MM.1S (cell line): ENCODE measurements at regions not wholly inside any gene's neighbourhood (a gene's known extent, or its start where the extent isn't known, plus 50 kb on each side); places are given as distances from the start of the nearest gene placed in this dataset.
"Not testable (repeated sequence)": the region's sequence is repeated elsewhere in the genome, so short reads cannot be mapped to it uniquely, and the experiment has no call there.

ENCODE experiments used
- DNase-seq: peaks from one replicate; pipeline ENCODE4 v3.0.0-alpha.2; 2015
- H2AFZ ChIP-seq: fragments of 300-600 bp; sonication (generic); 2 replicates; pipeline ENCODE4 v1.6.0; 2016; ENCODE audit warnings: antibody characterized with exemption, low read length
- H3F3A ChIP-seq: fragments of 300-600 bp; sonication (generic); 2 replicates; pipeline ENCODE4 v1.6.1; 2016; ENCODE audit warnings: mild to moderate bottlenecking, antibody characterized with exemption, low read length, moderate library complexity, mixed read lengths; ENCODE audit not compliant: insufficient read depth
- H3K27ac ChIP-seq: fragments of 300-600 bp; sonication (generic); 2 replicates; pipeline ENCODE4 v1.5.1; 2016; ENCODE audit warnings: mild to moderate bottlenecking, low read length
- H3K27me3 ChIP-seq: fragments of 300-600 bp; sonication (generic); replicated peaks from 2 replicates; pipeline ENCODE4 v1.6.0; 2016; ENCODE audit warnings: low read length; ENCODE audit not compliant: insufficient read depth
- H3K36me3 ChIP-seq: fragments of 300-600 bp; sonication (generic); replicated peaks from 2 replicates; pipeline ENCODE4 v1.6.1; 2016; ENCODE audit warnings: mild to moderate bottlenecking, low read length, mixed read lengths; ENCODE audit not compliant: insufficient read depth
- H3K4me1 ChIP-seq: fragments of 300-600 bp; sonication (generic); 2 replicates; pipeline ENCODE4 v1.6.1; 2016; ENCODE audit warnings: low read length, mixed read lengths
- H3K4me2 ChIP-seq: fragments of 300-600 bp; sonication (generic); 2 replicates; pipeline ENCODE4 v1.6.0; 2016; ENCODE audit warnings: low read depth, low read length
- H3K4me3 ChIP-seq: fragments of 300-600 bp; sonication (generic); 2 replicates; pipeline ENCODE4 v1.5.1; 2016; ENCODE audit warnings: low read length, mixed read lengths
- H3K79me2 ChIP-seq: fragments of 300-600 bp; sonication (generic); 2 replicates; pipeline ENCODE4 v1.6.1; 2016; ENCODE audit warnings: mixed run types, low read length, mixed read lengths
- H3K9ac ChIP-seq: fragments of 300-600 bp; sonication (generic); 2 replicates; pipeline ENCODE4 v1.6.1; 2016; ENCODE audit warnings: low read length, mixed read lengths
- H3K9me2 ChIP-seq: fragments of 300-600 bp; sonication (generic); replicated peaks from 2 replicates; pipeline ENCODE4 v1.6.1; 2016; ENCODE audit warnings: mild to moderate bottlenecking, low read length, mixed read lengths; ENCODE audit not compliant: insufficient read depth
- H3K9me3 ChIP-seq: fragments of 300-600 bp; sonication (generic); replicated peaks from 2 replicates; pipeline ENCODE4 v1.6.1; 2016; ENCODE audit warnings: mild to moderate bottlenecking, low read length, mixed read lengths; ENCODE audit not compliant: insufficient read depth
- H4K20me1 ChIP-seq: fragments of 300-600 bp; sonication (generic); 2 replicates; pipeline ENCODE4 v1.6.1; 2016; ENCODE audit warnings: mild to moderate bottlenecking, low read length, moderate library complexity, mixed read lengths; ENCODE audit not compliant: insufficient read depth

DNA sequence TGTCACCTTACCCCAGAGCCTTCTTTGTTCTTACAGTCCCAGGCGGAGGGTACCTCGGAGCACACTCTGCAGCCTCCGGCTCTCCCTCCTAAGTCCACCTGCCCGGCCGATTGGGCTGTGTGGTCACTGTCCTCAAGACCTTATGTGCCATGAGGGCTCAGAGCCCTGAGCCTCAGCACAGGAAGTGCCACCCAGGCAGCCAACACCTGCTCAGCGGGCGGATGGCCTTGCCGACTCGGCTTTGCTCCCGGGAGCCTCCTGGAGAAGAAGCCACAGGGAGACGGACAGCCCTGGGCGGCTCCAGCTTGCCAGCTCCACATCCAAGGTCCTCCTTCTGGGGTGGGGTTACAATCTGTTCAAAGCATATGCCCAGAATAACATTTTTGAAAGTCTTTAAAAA is 4439.2 kb upstream of the TPTE start:
- H3K27ac ChIP-seq, H3K79me2 ChIP-seq, H3K9ac ChIP-seq, H3K4me3 ChIP-seq, H3K27me3 ChIP-seq, H3K4me1 ChIP-seq, H2AFZ ChIP-seq, H3K36me3 ChIP-seq, H3F3A ChIP-seq, H3K4me2 ChIP-seq, H4K20me1 ChIP-seq, H3K9me3 ChIP-seq, DNase-seq, H3K9me2 ChIP-seq: not testable (repeated sequence)

- not testable (repeated sequence) for H3K79me2 ChIP-seq, H3K9me3 ChIP-seq, H3K36me3 ChIP-seq, H3K9ac ChIP-seq, H2AFZ ChIP-seq, H3K27ac ChIP-seq, H3F3A ChIP-seq, H3K9me2 ChIP-seq, H3K4me1 ChIP-seq, DNase-seq, H4K20me1 ChIP-seq, H3K27me3 ChIP-seq, H3K4me2 ChIP-seq, H3K4me3 ChIP-seq
Measured at GRCh38 chr21:6083574-6084120, 4437.7 kb upstream of the TPTE start.

- H3K4me3 ChIP-seq, H3F3A ChIP-seq, H3K4me1 ChIP-seq, DNase-seq, H4K20me1 ChIP-seq, H2AFZ ChIP-seq, H3K27me3 ChIP-seq, H3K4me2 ChIP-seq, H3K9me2 ChIP-seq, H3K9ac ChIP-seq, H3K79me2 ChIP-seq, H3K9me3 ChIP-seq, H3K36me3 ChIP-seq, H3K27ac ChIP-seq: not testable (repeated sequence)
Measured at GRCh38 chr21:6086038-6086437, 4435.3 kb upstream of the TPTE start.

GRCh38 chr21:6087579-6088178 is 4433.7 kb upstream of the TPTE start:
- not testable (repeated sequence) for H3K4me3 ChIP-seq, H3K9me2 ChIP-seq, H2AFZ ChIP-seq, H3K4me2 ChIP-seq, H3K27ac ChIP-seq, H3K79me2 ChIP-seq, H3K9ac ChIP-seq, H3K9me3 ChIP-seq, H3K4me1 ChIP-seq, H3F3A ChIP-seq, DNase-seq, H3K36me3 ChIP-seq, H3K27me3 ChIP-seq, H4K20me1 ChIP-seq

- not testable (repeated sequence) for H3K4me2 ChIP-seq, H3K4me1 ChIP-seq, H3K36me3 ChIP-seq, H4K20me1 ChIP-seq, H3K27me3 ChIP-seq, H3F3A ChIP-seq, H3K4me3 ChIP-seq, H2AFZ ChIP-seq, H3K79me2 ChIP-seq, H3K27ac ChIP-seq, DNase-seq, H3K9me3 ChIP-seq, H3K9ac ChIP-seq, H3K9me2 ChIP-seq
Measured at GRCh38 chr21:6090286-6090908, 4431.0 kb upstream of the TPTE start.

- not testable (repeated sequence) for H3K4me3 ChIP-seq, H3K4me1 ChIP-seq, H3F3A ChIP-seq, H3K79me2 ChIP-seq, H4K20me1 ChIP-seq, H3K9me2 ChIP-seq, H3K4me2 ChIP-seq, DNase-seq, H3K9ac ChIP-seq, H3K9me3 ChIP-seq, H3K36me3 ChIP-seq, H2AFZ ChIP-seq, H3K27me3 ChIP-seq, H3K27ac ChIP-seq
Measured at GRCh38 chr21:6091335-6092027, 4429.9 kb upstream of the TPTE start.

GRCh38 chr21:6092401-6092800 is 4429.0 kb upstream of the TPTE start:
- not testable (repeated sequence) for H3K27ac ChIP-seq, H3F3A ChIP-seq, H3K9me2 ChIP-seq, H3K27me3 ChIP-seq, H3K4me1 ChIP-seq, H3K79me2 ChIP-seq, H2AFZ ChIP-seq, DNase-seq, H4K20me1 ChIP-seq, H3K9ac ChIP-seq, H3K36me3 ChIP-seq, H3K4me2 ChIP-seq, H3K9me3 ChIP-seq, H3K4me3 ChIP-seq

DNA sequence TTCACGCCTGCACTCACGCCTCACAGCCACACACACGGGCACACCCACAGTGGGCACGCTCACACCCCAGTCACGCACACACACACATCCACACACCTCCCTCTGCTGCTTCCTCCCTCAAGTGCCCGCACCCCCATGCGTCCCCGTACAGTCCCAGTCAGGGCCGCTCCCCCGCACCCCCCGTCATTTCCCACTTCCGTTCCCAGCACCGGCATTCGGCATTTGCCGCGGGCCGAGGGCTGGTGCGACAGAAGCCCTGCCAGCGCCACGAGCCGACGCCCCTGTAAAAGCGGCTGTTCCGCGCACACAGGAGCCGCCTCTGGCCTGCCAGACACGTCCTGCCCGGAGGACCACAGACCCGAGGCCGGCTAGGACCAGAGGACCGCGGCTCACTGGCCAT is 4428.0 kb upstream of the TPTE start:
- not testable (repeated sequence) for DNase-seq, H3K4me1 ChIP-seq, H3K79me2 ChIP-seq, H3K27ac ChIP-seq, H4K20me1 ChIP-seq, H3K9me3 ChIP-seq, H3K4me3 ChIP-seq, H3K27me3 ChIP-seq, H3K4me2 ChIP-seq, H3K9me2 ChIP-seq, H3K9ac ChIP-seq, H3K36me3 ChIP-seq, H2AFZ ChIP-seq, H3F3A ChIP-seq
